GM12875 (cell line): ENCODE measurements at regions not wholly inside any gene's neighbourhood (a gene's known extent, or its start where the extent isn't known, plus 50 kb on each side); places are given as distances from the start of the nearest gene placed in this dataset.

Source experiments
- H3K4me3 ChIP-seq: one replicate; pipeline ENCODE4 v1.5.1; 2011; ENCODE audit warnings: low read depth, low read length, control low read depth
- TF ChIP-seq, protein P1 (sequence below): IDR thresholded peaks from 2 replicates; pipeline ENCODE4 v1.5.1; 2011; ENCODE audit warnings: low read depth, mild to moderate bottlenecking, control low read depth, inconsistent platforms, low read length, moderate library complexity, borderline replicate concordance; ENCODE audit not compliant: insufficient read depth

DNA sequence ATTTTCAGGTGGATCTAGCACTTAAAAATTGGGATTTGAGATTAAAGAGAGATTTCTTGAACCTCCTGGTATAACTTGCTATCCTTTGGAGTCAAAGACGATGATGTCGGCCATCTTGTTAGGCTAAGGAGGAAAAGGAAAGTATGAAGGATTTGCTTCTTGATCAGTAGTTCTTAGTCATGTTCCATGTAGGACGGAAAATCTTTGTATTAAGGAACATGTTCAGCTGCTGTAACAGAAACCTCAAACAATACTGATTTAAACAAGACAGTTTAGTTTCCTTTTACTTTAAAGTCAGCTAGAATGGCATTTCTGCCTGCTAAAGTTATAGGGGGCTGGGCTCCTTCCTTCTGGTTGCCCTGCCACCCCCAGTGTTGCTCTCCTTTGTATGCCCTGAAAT, 56.4 kb upstream of the MGAT5 start:
- TF ChIP-seq, protein P1, sequence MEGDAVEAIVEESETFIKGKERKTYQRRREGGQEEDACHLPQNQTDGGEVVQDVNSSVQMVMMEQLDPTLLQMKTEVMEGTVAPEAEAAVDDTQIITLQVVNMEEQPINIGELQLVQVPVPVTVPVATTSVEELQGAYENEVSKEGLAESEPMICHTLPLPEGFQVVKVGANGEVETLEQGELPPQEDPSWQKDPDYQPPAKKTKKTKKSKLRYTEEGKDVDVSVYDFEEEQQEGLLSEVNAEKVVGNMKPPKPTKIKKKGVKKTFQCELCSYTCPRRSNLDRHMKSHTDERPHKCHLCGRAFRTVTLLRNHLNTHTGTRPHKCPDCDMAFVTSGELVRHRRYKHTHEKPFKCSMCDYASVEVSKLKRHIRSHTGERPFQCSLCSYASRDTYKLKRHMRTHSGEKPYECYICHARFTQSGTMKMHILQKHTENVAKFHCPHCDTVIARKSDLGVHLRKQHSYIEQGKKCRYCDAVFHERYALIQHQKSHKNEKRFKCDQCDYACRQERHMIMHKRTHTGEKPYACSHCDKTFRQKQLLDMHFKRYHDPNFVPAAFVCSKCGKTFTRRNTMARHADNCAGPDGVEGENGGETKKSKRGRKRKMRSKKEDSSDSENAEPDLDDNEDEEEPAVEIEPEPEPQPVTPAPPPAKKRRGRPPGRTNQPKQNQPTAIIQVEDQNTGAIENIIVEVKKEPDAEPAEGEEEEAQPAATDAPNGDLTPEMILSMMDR: no peak

DNA sequence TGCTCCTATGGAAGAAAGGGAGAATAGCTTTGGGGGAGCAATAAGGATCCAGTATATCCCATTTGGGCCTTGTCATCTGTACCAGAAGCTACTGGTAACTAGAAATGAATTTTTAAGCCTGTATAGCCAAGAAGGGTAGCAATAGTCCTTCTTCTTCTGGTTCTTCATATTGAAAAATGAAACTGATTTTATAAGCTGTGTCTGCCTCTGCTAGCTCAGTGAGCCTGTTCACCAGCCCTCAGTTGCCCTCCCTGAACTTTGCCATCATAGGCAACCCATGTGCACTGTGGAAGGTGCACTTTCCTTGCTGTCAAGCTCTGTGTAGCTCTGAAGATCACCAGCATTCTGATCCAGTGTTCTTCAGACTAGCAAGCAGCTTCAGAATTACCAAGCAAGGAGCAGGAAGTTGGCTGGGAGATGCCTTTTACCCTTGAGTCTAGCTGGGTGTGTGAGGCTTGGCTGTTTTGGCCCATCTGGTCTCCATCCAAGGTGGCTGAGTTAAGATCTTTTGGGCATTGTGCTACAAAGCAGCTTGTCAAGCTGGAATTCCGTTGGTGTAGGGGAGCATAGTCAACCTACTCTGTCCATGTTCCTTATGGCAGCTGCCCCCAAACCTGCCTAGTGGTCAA, 55.8 kb upstream of the MGAT5 start:
- H3K4me3 ChIP-seq: no peak overlapping the region
- TF ChIP-seq, protein P1: no peak

More for the DNA sequence above, 56.4 kb upstream of the MGAT5 start:
- no peak overlapping the region for H3K4me3 ChIP-seq

DNA sequence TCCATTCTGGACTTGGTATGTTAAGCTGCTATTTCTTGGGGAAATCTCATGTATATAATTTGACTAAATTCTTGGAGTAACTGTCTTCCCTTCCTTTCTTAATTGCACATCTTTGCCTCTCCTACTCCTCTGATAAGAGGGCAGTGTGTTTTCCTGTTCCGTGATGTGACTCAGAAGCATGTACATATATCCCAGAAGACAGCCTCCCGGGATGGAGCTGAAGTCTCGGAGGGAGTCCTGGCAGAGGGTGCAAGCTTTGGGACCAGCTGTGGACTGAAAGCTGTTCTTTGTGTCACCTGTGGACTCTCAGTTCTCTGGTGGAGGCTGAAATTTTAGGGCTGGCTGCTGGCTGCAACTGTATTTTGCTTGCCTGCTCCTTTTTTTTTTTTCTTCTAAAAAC, 54.7 kb upstream of the MGAT5 start:
- no peak overlapping the region for H3K4me3 ChIP-seq
- TF ChIP-seq, protein P1: no peak

DNA sequence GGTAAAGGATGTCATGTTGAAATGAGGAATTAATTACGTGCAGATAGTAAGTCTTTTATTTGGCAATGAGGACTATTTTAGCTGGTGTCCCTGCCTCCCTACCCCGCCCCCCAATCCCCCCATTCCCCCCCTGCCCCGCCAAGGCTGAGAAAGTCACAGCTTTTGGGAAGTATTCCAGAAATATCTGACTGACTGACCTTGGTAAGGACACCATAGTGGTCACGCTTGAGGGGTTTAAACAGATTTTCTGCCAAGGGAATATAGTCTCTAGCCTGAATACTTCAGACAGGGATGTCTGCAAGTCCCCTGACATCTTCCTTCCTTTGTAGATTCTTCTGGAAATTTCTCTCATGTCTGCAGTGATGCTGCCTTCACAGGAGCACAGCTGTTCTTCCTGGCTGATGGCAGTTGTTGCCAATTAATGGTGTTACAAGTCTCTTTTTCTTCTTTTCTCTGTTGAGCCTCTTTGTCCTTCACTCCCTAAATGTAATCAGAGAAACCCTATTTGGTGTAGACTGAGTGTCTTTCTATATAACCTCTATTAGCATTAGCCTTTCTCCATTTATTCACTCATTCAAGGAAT, 53.7 kb upstream of the MGAT5 start:
- TF ChIP-seq, protein P1: no peak
- no peak overlapping the region for H3K4me3 ChIP-seq

DNA sequence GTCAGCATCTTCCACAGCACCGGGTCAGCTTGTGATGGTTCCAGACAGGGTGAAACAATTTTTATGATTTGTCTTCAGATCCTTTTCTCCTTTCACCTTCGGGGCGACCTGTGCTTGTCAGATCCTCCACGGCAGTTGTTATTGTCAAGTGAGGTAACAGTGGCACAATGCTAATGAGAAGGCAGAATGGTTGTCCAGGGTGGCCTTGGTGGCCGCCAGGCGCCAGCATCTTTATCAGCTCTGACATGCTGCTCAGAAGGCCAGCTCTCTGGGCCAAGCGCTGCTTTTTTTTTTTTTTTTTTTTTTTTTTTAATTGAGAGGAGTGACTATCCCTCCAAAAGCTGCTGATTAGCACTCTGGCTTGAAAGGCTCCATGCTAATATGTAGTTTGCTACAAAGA, 52.3 kb upstream of the MGAT5 start:
- no peak overlapping the region for H3K4me3 ChIP-seq
- TF ChIP-seq, protein P1: no peak

DNA sequence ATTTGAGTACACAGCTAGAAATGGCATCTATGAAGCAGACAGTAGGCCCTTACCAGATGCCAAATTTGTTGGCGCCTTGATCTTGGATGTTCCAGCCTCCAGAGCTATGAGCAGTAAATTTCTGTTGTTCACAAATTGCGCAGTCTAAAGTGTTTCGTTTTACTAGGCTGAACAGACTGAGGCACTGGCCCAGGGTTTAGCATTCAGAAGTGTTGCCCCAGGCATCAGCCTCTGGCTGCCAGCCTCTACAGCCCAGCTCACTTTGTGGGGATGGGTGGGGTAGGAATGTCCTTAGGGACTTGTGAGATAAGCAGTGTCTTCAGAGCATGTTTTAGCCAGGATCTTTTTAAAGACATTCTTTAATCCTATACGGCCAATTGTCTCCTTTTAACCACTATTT, 51.5 kb upstream of the MGAT5 start:
- TF ChIP-seq, protein P1: no peak
- H3K4me3 ChIP-seq: no peak overlapping the region

DNA sequence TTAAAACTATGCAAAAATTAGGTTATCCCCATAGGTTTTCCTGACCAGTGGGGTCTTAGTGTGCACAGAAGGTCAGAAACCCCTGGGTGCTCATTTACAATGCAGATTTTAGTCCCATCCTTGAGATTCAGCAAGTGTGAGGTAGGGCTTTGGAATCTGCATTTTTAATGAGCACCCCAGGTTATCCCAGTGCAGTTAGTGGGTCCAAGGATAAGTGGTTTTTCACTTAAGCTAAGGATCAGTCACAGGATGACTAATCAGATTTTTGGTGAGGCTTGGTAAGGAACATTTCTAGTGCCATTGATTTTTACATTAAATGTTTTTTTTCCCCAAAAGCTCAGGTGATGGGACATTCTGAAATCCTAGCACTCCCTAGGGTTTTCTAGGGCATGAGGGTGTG, 50.7 kb upstream of the MGAT5 start:
- no peak overlapping the region for H3K4me3 ChIP-seq
- TF ChIP-seq, protein P1: no peak
